Embryonic facial prominence (tissue), 1 donor: ENCODE measurements at regions not wholly inside any gene's neighbourhood (a gene's known extent, or its start where the extent isn't known, plus 50 kb on each side); places are given as distances from the start of the nearest gene placed in this dataset.
"Not testable (repeated sequence)": the region's sequence is repeated elsewhere in the genome, so short reads cannot be mapped to it uniquely, and the experiment has no call there.

Experiments
- DNase-seq: peaks from one replicate; pipeline ENCODE4 v3.0.0-alpha.2; 2016; ENCODE audit errors: extremely low spot score

GRCh38 chr4:178963446-178964045 is 1521.3 kb upstream of the AGA start:
- DNase-seq: no peak

GRCh38 chr4:178966644-178967043 is 1524.4 kb upstream of the AGA start:
- no peak for DNase-seq

GRCh38 chr4:178970433-178971140 is 1528.3 kb upstream of the AGA start:
- no peak for DNase-seq

DNA sequence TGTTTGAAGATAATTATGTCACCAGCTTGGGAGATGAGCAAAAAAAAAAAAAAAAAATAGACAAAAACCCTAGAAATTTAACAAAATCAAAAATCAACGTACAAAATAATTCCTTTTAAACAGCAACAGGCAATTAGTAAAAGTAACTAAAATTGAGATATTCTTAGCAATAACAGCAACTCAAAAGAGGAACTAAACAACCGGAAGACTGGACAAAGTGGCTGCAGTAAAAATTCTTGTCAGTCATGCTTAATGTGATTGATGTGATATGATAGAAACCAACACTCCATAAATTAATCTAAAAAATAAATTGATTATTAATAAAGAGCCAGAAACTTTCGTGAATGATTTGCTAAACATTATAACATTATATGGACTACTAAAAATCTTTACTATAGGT is 1534.6 kb upstream of the AGA start:
- no peak for DNase-seq

- no peak for DNase-seq
These were observed 1551.1 kb upstream of the AGA start for GRCh38 chr4:178993306-178993705.

DNA sequence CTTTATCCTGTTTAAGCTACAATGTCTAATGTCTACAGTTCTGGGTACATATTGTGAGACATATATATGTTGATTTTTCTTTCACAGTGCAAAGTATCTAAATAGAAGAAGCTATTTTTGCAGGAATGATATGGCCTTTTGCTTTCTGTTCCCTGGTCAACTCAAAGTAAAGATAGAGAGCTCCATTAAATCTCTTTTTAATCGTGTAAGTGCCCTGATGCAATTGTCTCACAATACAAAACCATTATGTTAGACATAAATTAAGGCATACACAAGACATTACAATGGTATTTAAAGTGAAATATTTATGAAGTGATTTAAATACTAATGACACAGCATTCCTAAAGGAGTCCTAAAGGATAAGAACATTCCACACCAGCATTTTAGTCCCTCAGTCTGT is 1559.7 kb upstream of the AGA start:
- no peak for DNase-seq

DNA sequence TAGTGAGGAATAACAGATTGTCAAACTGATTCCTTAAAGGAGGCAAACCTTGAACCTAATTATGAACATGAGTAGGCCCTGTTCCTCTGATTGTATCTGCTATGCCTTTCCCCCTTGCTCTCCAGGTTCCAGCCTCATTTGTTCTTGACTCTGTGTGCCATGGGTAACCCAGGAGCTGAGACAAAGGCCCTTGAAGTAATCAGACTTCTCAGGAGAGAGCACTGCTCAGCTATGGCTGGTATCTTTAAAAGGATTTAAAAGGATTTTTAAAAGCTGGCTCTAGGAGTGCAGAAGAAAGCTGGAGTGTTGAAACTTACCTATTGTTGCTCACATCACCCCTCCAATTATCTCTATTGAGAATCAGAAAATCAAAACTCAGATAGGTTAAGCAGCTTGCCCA is 1565.5 kb upstream of the AGA start:
- DNase-seq: no peak

DNA sequence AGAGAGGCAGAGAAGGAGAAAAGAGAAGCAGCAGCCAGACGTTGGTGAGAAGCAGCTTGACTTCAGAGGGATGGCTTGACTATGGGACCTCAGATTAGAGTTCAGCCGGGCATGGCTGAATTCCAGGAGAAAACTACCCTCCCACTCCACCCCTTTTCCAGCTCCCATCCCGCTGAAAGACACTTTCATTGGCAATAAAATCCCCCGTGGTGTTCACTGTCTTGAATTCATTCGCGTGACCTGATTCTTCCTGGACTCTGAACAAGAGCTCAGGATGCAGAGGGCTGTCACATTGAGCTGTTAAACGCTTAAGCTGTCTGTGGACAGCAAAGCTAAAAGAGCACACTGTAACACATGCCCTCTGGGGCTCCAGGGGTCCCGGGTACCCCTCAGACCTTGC is 1575.3 kb upstream of the AGA start:
- no peak for DNase-seq

- no peak for DNase-seq
These were observed 1585.3 kb upstream of the AGA start for GRCh38 chr4:179027569-179027968.

DNA sequence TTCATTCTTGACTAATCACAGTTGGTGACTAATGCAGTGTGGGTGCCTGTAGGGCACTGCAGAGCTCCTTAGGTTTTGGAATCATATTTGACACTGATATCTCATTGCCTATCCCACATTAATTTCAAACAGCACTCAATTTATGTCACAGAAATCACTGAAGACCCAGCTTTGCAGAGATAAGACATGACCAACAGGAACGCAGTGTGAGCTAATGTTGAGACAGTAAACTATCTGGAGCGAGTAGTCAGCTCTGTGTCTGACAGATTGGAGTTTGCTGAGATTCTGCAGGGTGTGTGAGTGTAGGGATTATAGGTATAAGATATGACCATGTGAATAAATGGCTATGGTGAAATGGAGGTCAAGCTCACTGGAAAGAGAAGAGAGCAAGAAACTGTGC is 1586.1 kb upstream of the AGA start:
- DNase-seq: no peak

DNA sequence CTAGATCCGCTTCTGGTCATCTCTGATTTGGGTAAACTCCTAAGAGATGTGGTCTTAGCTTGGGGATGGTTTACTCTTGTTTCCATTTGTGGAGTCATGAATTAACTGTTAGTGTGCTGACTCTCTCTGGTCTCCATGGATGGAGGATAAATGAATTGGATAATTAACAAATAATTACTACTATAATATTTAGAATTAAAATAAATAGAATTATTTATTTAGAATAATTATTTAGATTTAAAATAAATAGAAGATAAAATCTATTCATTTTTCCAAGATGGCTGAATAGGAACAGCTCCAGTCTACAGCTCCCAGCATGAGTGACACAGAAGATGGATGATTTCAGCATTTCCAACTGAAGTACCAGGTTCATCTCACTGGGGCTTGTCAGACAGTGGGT is 1587.4 kb upstream of the AGA start:
- no peak for DNase-seq

GRCh38 chr4:179040259-179040658 is 1598.0 kb upstream of the AGA start:
- DNase-seq: no peak

DNA sequence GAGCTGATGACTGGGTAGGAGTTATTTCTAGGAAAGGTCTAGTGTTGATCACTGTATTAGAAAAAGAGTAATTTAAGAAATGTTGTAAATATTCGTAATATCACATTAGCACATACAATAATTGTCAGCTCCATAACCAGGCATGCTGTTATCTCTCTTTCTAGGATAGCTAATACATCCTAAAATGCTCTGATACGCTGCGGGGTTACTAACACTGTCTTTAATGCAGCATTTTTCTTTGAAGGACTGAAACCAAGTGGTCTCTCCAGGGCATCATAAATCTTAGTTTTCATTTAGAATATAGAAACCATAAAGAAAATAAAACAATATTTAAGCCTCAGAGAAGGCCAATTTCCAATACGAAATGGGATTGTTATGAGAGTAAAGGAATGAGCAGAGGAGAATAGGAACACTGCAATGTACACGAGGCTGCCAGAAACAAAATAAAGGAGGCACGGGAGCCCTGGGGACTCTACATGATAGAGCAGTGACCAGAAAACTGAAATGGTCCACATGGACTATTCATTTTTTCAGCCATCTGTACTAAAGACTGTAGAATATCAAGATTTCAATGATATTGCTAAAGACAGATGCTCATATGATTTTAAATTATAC is 1606.7 kb upstream of the AGA start:
- no peak for DNase-seq

DNA sequence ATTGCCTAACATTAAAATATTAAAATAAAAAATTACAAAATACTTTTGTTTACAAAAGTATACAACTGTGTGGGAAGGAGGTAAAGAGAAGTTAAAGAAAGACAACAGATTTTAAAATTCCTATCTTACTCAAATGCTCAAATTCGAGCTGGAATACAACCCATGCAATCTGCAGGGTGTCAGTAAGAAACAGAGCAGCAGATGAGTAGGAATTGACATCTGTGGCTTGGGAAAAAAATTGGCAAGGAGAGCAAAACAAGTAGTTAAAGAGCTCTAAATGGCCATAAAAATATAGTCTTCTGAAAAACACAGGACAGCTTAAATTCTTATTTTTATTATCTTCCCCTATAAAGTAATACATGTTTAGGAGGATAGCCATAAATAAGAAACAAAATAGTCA is 1609.0 kb upstream of the AGA start:
- no peak for DNase-seq

GRCh38 chr4:179059396-179059795 is 1617.2 kb upstream of the AGA start:
- no peak for DNase-seq

DNA sequence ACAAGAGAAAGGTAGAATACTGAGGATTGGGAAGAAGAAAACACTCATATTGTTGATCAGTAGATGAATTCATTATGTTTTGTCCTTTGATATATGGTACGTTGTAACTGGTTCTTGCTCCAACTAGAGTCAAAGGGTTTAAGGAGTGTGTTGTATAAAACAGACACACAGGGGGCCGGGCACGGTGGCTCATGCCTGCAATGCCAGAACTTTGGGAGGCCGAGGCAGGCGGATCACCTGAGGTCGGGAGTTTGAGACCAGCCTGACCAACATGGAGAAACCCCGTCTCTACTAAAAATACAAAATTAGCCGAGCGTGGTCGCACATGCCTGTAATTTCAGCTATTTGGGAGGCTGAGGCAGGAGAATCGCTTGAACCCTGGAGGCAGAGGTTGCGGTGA is 1624.0 kb upstream of the AGA start:
- not testable (repeated sequence) for DNase-seq

GRCh38 chr4:179071131-179071530 is 1628.9 kb upstream of the AGA start:
- no peak for DNase-seq

- DNase-seq: no peak
These were observed 1634.6 kb upstream of the AGA start for GRCh38 chr4:179076865-179077264.

GRCh38 chr4:179095585-179096221 is 1653.5 kb upstream of the AGA start:
- peak; percentile 42 for DNase-seq

DNA sequence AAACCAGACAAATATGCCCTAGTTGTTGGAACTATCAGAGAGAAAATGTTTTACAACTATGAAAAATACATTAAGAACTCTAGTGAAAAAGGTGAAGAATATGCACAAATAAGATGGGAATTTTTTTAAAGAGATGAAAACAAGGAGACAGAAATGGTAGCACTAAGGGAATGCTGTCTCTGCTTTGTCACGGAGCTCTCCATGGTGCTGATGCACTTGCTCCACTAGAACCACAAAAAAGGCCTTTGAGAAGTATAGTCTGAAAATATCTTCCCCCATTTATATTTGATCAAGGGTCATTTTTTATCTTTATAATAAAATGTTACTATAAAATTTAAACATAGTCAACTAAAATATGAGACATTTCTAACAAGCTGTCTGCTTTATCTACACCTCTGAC is 1655.5 kb upstream of the AGA start:
- no peak for DNase-seq

DNA sequence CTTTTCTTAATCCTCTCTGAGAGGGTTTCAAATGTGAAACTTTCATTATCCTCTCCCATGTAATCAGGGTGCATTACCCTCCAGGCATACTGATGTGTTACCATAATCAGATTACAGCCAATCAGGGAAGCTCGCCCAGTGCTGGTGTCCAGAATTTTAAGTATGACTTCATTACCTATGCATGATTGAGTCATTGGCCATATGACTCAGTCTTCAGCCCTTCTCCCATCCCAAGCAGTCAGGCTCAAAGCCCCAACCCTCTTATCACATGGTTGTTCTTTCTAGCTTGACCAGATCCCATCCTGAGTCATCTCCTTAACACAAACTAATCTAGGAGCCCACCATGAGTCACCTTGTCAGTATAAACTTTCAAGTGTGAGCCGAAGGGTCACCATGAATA is 1668.1 kb upstream of the AGA start:
- DNase-seq: no peak

GRCh38 chr4:179110816-179111215 is 1668.6 kb upstream of the AGA start:
- DNase-seq: no peak
